ENCODE measurements at regions not wholly inside any gene's neighbourhood (a gene's known extent, or its start where the extent isn't known, plus 50 kb on each side); places are given as distances from the start of the nearest gene placed in this dataset.

DNA sequence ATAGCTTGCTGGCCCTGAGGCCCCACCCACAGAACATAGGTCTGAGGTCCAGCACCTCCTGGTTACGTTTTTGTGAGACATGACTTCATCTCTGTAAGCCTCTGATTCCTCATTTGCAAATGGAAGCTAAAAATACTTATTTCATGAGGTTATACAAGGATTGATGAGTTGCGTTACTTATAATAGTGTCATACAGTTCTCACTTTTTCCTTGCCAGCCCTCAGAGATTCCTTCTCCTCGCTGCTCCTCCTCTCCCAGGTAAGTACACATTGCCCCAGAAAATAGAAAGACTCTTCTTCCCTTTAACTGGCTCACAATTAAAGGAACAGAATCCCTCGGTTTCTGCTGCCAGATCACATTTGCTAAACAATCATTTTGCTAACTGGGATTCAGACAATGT lies 739.2 kb downstream of the VRK1 start:
- no peak for DNase-seq
- no peaks in the 10 kb centered on the region for H3K36me3 ChIP-seq (ENCODE audit: control insufficient read depth, insufficient read depth, low read length)
- H3K27me3 ChIP-seq (ENCODE audit: control insufficient read depth, insufficient read depth, low read length), result peaks cover 3% of the 10 kb centered on the region
- no peak overlapping the region for H3K27ac ChIP-seq (ENCODE audit: low read length)
- no peaks in the 10 kb centered on the region for H3K4me1 ChIP-seq (ENCODE audit: control insufficient read depth, insufficient read depth, low read length)
- no peaks in the 10 kb centered on the region for H3K9me3 ChIP-seq (ENCODE audit: control insufficient read depth, low read depth, low read length)
- H3K4me3 ChIP-seq (ENCODE audit: low read length), result no peak overlapping the region
- 71% methylated on average over 2 of the region's 4 CpGs for WGBS (ENCODE audit: insufficient coverage, low lambda C conversion rate)

- H3K9me3 ChIP-seq (ENCODE audit: control insufficient read depth, low read depth, low read length), result no peaks in the 10 kb centered on the region
- 100% methylated on average over 1 of the region's 10 CpGs for WGBS (ENCODE audit: insufficient coverage, low lambda C conversion rate)
- H3K36me3 ChIP-seq (ENCODE audit: control insufficient read depth, insufficient read depth, low read length), result no peaks in the 10 kb centered on the region
- H3K4me1 ChIP-seq (ENCODE audit: control insufficient read depth, insufficient read depth, low read length), result no peaks in the 10 kb centered on the region
- DNase-seq, result no peak
- H3K4me3 ChIP-seq (ENCODE audit: low read length), result no peak overlapping the region
- no peaks in the 10 kb centered on the region for H3K27me3 ChIP-seq (ENCODE audit: control insufficient read depth, insufficient read depth, low read length)
- no peak overlapping the region for H3K27ac ChIP-seq (ENCODE audit: low read length)
These were observed 741.7 kb downstream of the VRK1 start for GRCh38 chr14:97538749-97539410.

GRCh38 chr14:97539411-97539795 lies 742.2 kb downstream of the VRK1 start:
- DNase-seq, result peak; percentile 23 to 57
- WGBS (ENCODE audit: insufficient coverage, low lambda C conversion rate), result no CpG with 5 or more reads among the region's 5 CpGs
- Histone ChIP-seq H3K4me3 (ENCODE audit: low read length) (no peak overlapping the region), H3K4me1 (ENCODE audit: control insufficient read depth, insufficient read depth, low read length) (no peaks in the 10 kb centered on the region), H3K36me3 (ENCODE audit: control insufficient read depth, insufficient read depth, low read length) (no peaks in the 10 kb centered on the region), H3K9me3 (ENCODE audit: control insufficient read depth, low read depth, low read length) (no peaks in the 10 kb centered on the region), H3K27me3 (ENCODE audit: control insufficient read depth, insufficient read depth, low read length) (no peaks in the 10 kb centered on the region), H3K27ac (ENCODE audit: low read length) (no peak overlapping the region)

DNA sequence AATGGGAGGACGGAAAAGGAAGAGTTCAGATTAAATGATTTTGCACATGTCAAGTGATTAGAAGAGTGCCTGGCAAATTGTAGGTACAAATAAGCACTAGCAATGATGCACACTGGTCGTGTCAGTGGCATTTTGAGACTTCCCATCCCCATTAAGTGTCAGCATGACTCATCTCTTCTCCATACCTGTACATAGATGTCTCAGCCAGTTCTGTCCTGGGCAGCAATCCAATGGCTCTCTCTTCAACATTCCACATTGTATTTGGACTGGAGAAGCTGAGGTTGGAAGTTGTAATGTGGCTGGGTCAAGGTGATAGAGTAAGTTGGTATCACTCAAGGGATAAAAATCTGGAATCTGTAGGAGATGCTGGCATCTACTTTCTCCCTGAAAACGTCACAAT lies 742.7 kb downstream of the VRK1 start:
- no peak overlapping the region for H3K27ac ChIP-seq (ENCODE audit: low read length)
- H3K36me3 ChIP-seq (ENCODE audit: control insufficient read depth, insufficient read depth, low read length), result no peaks in the 10 kb centered on the region
- no peaks in the 10 kb centered on the region for H3K4me1 ChIP-seq (ENCODE audit: control insufficient read depth, insufficient read depth, low read length)
- no peak overlapping the region for H3K4me3 ChIP-seq (ENCODE audit: low read length)
- no CpG with 5 or more reads among the region's 3 CpGs for WGBS (ENCODE audit: insufficient coverage, low lambda C conversion rate)
- DNase-seq, result no peak
- H3K27me3 ChIP-seq (ENCODE audit: control insufficient read depth, insufficient read depth, low read length), result no peaks in the 10 kb centered on the region
- H3K9me3 ChIP-seq (ENCODE audit: control insufficient read depth, low read depth, low read length), result no peaks in the 10 kb centered on the region

GRCh38 chr14:97543221-97543620 lies 746.0 kb downstream of the VRK1 start:
- H3K4me1 ChIP-seq (ENCODE audit: control insufficient read depth, insufficient read depth, low read length), result no peaks in the 10 kb centered on the region
- no peaks in the 10 kb centered on the region for H3K27me3 ChIP-seq (ENCODE audit: control insufficient read depth, insufficient read depth, low read length)
- no peaks in the 10 kb centered on the region for H3K36me3 ChIP-seq (ENCODE audit: control insufficient read depth, insufficient read depth, low read length)
- no peak for DNase-seq
- H3K9me3 ChIP-seq (ENCODE audit: control insufficient read depth, low read depth, low read length), result no peaks in the 10 kb centered on the region
- no peak overlapping the region for H3K4me3 ChIP-seq (ENCODE audit: low read length)
- H3K27ac ChIP-seq (ENCODE audit: low read length), result no peak overlapping the region
- no CpG with 5 or more reads among the region's 5 CpGs for WGBS (ENCODE audit: insufficient coverage, low lambda C conversion rate)

DNA sequence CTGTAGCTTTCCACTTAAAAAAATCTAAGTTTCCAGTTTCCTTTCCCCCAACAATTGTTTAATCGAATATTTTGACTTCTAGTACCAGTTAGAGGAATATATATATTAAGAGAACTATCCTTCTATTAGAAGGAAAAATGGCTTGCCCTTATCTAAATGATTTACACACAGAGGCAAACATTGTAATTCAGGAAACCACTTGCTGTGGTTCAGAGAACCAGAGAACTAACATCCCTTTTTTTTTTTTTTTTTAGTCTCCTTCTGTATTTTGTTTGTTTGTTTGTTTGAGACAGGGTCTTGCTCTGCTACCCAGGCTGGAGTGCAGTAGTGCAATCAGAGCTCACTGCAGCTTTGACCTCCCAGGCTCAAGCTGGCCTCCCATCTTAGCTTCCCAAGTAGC lies 746.6 kb downstream of the VRK1 start:
- no peak for DNase-seq
- Histone ChIP-seq H3K9me3 (ENCODE audit: control insufficient read depth, low read depth, low read length) (no peaks in the 10 kb centered on the region), H3K27me3 (ENCODE audit: control insufficient read depth, insufficient read depth, low read length) (no peaks in the 10 kb centered on the region), H3K4me3 (ENCODE audit: low read length) (no peak overlapping the region), H3K4me1 (ENCODE audit: control insufficient read depth, insufficient read depth, low read length) (no peaks in the 10 kb centered on the region), H3K36me3 (ENCODE audit: control insufficient read depth, insufficient read depth, low read length) (no peaks in the 10 kb centered on the region), H3K27ac (ENCODE audit: low read length) (no peak overlapping the region)
- WGBS (ENCODE audit: insufficient coverage, low lambda C conversion rate), result 82% methylated on average over 1 of the region's 1 CpG

- no peak overlapping the region for H3K4me3 ChIP-seq (ENCODE audit: low read length)
- no peaks in the 10 kb centered on the region for H3K36me3 ChIP-seq (ENCODE audit: control insufficient read depth, insufficient read depth, low read length)
- no peaks in the 10 kb centered on the region for H3K27me3 ChIP-seq (ENCODE audit: control insufficient read depth, insufficient read depth, low read length)
- no peaks in the 10 kb centered on the region for H3K4me1 ChIP-seq (ENCODE audit: control insufficient read depth, insufficient read depth, low read length)
- H3K27ac ChIP-seq (ENCODE audit: low read length), result no peak overlapping the region
- H3K9me3 ChIP-seq (ENCODE audit: control insufficient read depth, low read depth, low read length), result no peaks in the 10 kb centered on the region
- WGBS (ENCODE audit: insufficient coverage, low lambda C conversion rate), result 86% methylated on average over 1 of the region's 4 CpGs
- DNase-seq, result no peak
These were observed 747.4 kb downstream of the VRK1 start for GRCh38 chr14:97544571-97544970.

- H3K36me3 ChIP-seq (ENCODE audit: control insufficient read depth, insufficient read depth, low read length), result no peaks in the 10 kb centered on the region
- no peak for DNase-seq
- H3K4me3 ChIP-seq (ENCODE audit: low read length), result no peak overlapping the region
- H3K27me3 ChIP-seq (ENCODE audit: control insufficient read depth, insufficient read depth, low read length), result no peaks in the 10 kb centered on the region
- H3K27ac ChIP-seq (ENCODE audit: low read length), result no peak overlapping the region
- H3K4me1 ChIP-seq (ENCODE audit: control insufficient read depth, insufficient read depth, low read length), result no peaks in the 10 kb centered on the region
- no CpG with 5 or more reads among the region's 20 CpGs for WGBS (ENCODE audit: insufficient coverage, low lambda C conversion rate)
- no peaks in the 10 kb centered on the region for H3K9me3 ChIP-seq (ENCODE audit: control insufficient read depth, low read depth, low read length)
These were observed 749.5 kb downstream of the VRK1 start for GRCh38 chr14:97546491-97547230.

GRCh38 chr14:97550463-97550862 lies 753.3 kb downstream of the VRK1 start:
- Histone ChIP-seq H3K27me3 (ENCODE audit: control insufficient read depth, insufficient read depth, low read length) (no peaks in the 10 kb centered on the region), H3K9me3 (ENCODE audit: control insufficient read depth, low read depth, low read length) (no peaks in the 10 kb centered on the region), H3K27ac (ENCODE audit: low read length) (no peak overlapping the region), H3K36me3 (ENCODE audit: control insufficient read depth, insufficient read depth, low read length) (no peaks in the 10 kb centered on the region), H3K4me3 (ENCODE audit: low read length) (no peak overlapping the region), H3K4me1 (ENCODE audit: control insufficient read depth, insufficient read depth, low read length) (no peaks in the 10 kb centered on the region)
- WGBS (ENCODE audit: insufficient coverage, low lambda C conversion rate), result no CpG with 5 or more reads among the region's 3 CpGs
- DNase-seq, result no peak

GRCh38 chr14:97554597-97554996 lies 757.4 kb downstream of the VRK1 start:
- no peak for DNase-seq
- Histone ChIP-seq H3K9me3 (ENCODE audit: control insufficient read depth, low read depth, low read length) (no peaks in the 10 kb centered on the region), H3K27ac (ENCODE audit: low read length) (no peak overlapping the region), H3K27me3 (ENCODE audit: control insufficient read depth, insufficient read depth, low read length) (no peaks in the 10 kb centered on the region), H3K4me1 (ENCODE audit: control insufficient read depth, insufficient read depth, low read length) (no peaks in the 10 kb centered on the region), H3K4me3 (ENCODE audit: low read length) (no peak overlapping the region), H3K36me3 (ENCODE audit: control insufficient read depth, insufficient read depth, low read length) (no peaks in the 10 kb centered on the region)
- WGBS (ENCODE audit: insufficient coverage, low lambda C conversion rate), result no CpG with 5 or more reads among the region's 4 CpGs

- Histone ChIP-seq H3K9me3 (ENCODE audit: control insufficient read depth, low read depth, low read length) (no peaks in the 10 kb centered on the region), H3K36me3 (ENCODE audit: control insufficient read depth, insufficient read depth, low read length) (no peaks in the 10 kb centered on the region), H3K4me3 (ENCODE audit: low read length) (no peak overlapping the region), H3K27ac (ENCODE audit: low read length) (no peak overlapping the region), H3K4me1 (ENCODE audit: control insufficient read depth, insufficient read depth, low read length) (no peaks in the 10 kb centered on the region), H3K27me3 (ENCODE audit: control insufficient read depth, insufficient read depth, low read length) (no peaks in the 10 kb centered on the region)
- 100% methylated on average over 2 of the region's 3 CpGs for whole genome bisulfite sequencing (ENCODE audit: insufficient coverage, low lambda C conversion rate)
- no peak for DNase-seq
These were observed 767.2 kb downstream of the VRK1 start for GRCh38 chr14:97564334-97564733.
